Stomach (tissue), 8 donors: ENCODE measurements at regions not wholly inside any gene's neighbourhood (a gene's known extent, or its start where the extent isn't known, plus 50 kb on each side); places are given as distances from the start of the nearest gene placed in this dataset.

Experiments used
- DNase-seq, 2 donors: peaks; one replicate each; pipeline versions ENCODE4 v3.0.0 to v3.0.0-alpha.2; 2013 to 2019
- H3K27ac ChIP-seq, 5 donors: fragments of 200-600 bp in 4 of 5; sonication (generic) in 4 of 5; one replicate each; pipeline ENCODE4 v1.5.1; 2013 to 2019; ENCODE audit warnings: mild to moderate bottlenecking in 1 of 5, moderate library complexity in 1 of 5
- H3K27me3 ChIP-seq, 3 donors: fragments of 200-600 bp; sonication (generic); one replicate each; pipeline ENCODE4 v1.5.1; 2017 to 2019; ENCODE audit warnings: mixed run types in 1 of 3
- H3K36me3 ChIP-seq, 4 donors: fragments of 200-600 bp; sonication (generic); 1 replicate in 3 of 4; 2 replicates in 1 of 4; pipeline ENCODE4 v1.5.1; 2016 to 2019
- H3K4me1 ChIP-seq, 4 donors: fragments of 200-600 bp; sonication (generic); one replicate each; pipeline ENCODE4 v1.5.1; 2016 to 2019
- H3K4me3 ChIP-seq, 4 donors: fragments of 200-600 bp; sonication (generic) in 3 of 4; one replicate each; pipeline ENCODE4 v1.5.1; 2016 to 2019; ENCODE audit warnings: mild to moderate bottlenecking in 1 of 4
- H3K9me3 ChIP-seq, 4 donors: fragments of 200-600 bp; sonication (generic); one replicate each; pipeline ENCODE4 v1.5.1; 2016 to 2019
- EP300 ChIP-seq: sonication (generic); formaldehyde crosslinking; IDR thresholded peaks from one replicate; pipeline ENCODE4 v1.6.1; 2017; ENCODE audit warnings: antibody characterized with exemption
- POLR2A ChIP-seq, 4 donors: fragments of 450-650 bp; IDR thresholded peaks; one replicate each; pipeline ENCODE4 v1.6.1; 2016; ENCODE audit warnings: antibody characterized with exemption in 4 of 4, control low read depth in 2 of 4, mild to moderate bottlenecking in 1 of 4, moderate library complexity in 1 of 4
- POLR2AphosphoS5 ChIP-seq, 3 donors: sonication (generic); formaldehyde crosslinking; IDR thresholded peaks; one replicate each; pipeline ENCODE4 v1.6.1; 2016; ENCODE audit warnings: antibody characterized with exemption in 3 of 3
- WGBS, 5 donors: extraction: QIAGEN DNeasy Blood & Tissue Kit in 3 of 5; methylation state at CpG; one replicate each; pipeline versions ENCODE4 v1.1.5 to v1.1.7; 2013 to 2018; 5-methylcytosine and 5-hydroxymethylcytosine counted together
- intact Hi-C: fragments of 100-400 bp; cut with DNase I; formaldehyde crosslinking; loops from one replicate; pipeline ENCODE4 v1.15.1; 2023; ENCODE audit warnings: low total_unique reads
- TF ChIP-seq, protein P1 (sequence below), 7 experiments: fragments of 450-650 bp in 4 of 7; fragments of 200-600 bp in 3 of 7; sonication (generic) in 3 of 7; IDR thresholded peaks; one replicate each; pipeline ENCODE4 v1.5.1; 2016 to 2019; ENCODE audit warnings: antibody characterized with exemption in 7 of 7, control low read depth in 2 of 7, mild to moderate bottlenecking in 1 of 7
- donor health status: healthy with polysubstance abuse.
- donor health status: Bipolar disorder and iron deficiency.
- donor health status: healthy.

DNA sequence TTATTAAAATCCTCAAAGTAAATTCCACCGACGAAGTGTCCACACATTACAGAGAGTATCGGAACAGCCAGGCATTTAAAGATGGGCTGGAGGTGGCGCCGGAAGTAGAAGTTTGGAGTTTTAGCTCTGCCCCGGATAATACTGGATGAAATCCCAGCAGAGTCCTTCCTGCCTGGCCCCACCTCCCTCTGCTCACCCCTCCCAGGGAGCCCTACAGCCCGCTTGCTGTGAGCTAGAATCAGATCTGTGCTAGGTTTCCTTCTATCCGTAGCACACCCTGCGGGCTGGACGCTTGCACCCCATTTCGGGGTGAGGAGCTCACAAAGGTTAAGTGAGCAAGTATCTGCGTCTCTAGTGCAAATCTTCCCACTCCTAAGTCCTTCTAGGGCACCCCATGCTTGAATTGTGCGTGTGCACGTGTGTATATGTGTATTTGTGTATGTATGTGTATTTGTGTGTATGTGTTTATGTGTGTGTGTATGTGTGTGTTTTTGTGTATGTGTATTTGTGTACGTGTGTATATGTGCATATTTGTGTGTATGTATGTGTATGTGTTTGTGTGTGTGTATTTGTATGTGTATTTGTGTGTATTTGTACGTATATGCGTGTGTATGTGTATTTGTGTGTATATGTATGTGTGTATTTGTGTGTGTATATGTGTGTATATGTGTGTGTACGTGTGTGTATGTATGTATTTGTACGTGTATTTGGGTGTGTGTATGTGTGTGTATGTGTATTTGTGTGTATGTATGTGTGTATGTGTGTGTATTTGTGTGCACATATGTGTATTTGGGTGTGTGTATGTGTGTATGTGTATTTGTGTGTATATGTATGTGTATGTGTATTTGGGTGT is 61.4 kb downstream of the HAPSTR1 start:
- Histone ChIP-seq H3K27ac (no peak overlapping the region), H3K4me3 (no peak overlapping the region), H3K36me3 (no peaks in the 10 kb centered on the region), H3K9me3 (no peaks in the 10 kb centered on the region), H3K4me1 (no peaks in the 10 kb centered on the region), H3K27me3 (peaks cover 0 to 35% (median 4%) of the 10 kb centered on the region in 3 donors)
- WGBS, 5 donors: 76 to 90% (median 83%) methylated on average over 19 of the region's 19 CpGs
- no peak for DNase-seq
- no peak for TF ChIP-seq EP300
- intact Hi-C loops: no loop called here

DNA sequence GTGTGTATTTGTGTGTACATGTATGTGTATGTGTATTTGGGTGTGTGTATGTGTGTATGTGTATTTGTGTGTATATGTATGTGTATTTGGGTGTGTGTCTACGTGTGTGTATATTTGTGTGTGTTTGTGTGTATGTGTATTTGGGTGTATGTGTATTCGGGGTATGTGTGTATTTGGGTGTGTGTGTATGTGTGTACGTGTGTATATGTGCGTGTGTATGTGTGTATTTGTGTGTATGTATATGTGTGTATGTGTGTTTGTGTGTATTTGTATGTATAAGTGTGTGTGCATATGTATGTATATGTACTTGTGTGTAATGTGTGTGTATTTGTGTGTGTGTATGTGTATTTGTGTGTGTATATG is 62.0 kb downstream of the HAPSTR1 start:
- peaks cover 0 to 41% (median 4%) of the 10 kb centered on the region in 3 donors for H3K27me3 ChIP-seq
- no peaks in the 10 kb centered on the region for H3K4me1 ChIP-seq
- H3K36me3 ChIP-seq: no peaks in the 10 kb centered on the region
- intact Hi-C loops: no loop called here
- 69 to 93% (median 88%) methylated on average over 4 of the region's 4 CpGs for WGBS, 5 donors
- TF ChIP-seq EP300 (no peak), POLR2A (IDR thresholded peaks at IDR 0.05) (no peak), POLR2AphosphoS5 (IDR thresholded peaks at IDR 0.05) (no peak)
- TF ChIP-seq, protein P1, sequence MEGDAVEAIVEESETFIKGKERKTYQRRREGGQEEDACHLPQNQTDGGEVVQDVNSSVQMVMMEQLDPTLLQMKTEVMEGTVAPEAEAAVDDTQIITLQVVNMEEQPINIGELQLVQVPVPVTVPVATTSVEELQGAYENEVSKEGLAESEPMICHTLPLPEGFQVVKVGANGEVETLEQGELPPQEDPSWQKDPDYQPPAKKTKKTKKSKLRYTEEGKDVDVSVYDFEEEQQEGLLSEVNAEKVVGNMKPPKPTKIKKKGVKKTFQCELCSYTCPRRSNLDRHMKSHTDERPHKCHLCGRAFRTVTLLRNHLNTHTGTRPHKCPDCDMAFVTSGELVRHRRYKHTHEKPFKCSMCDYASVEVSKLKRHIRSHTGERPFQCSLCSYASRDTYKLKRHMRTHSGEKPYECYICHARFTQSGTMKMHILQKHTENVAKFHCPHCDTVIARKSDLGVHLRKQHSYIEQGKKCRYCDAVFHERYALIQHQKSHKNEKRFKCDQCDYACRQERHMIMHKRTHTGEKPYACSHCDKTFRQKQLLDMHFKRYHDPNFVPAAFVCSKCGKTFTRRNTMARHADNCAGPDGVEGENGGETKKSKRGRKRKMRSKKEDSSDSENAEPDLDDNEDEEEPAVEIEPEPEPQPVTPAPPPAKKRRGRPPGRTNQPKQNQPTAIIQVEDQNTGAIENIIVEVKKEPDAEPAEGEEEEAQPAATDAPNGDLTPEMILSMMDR (IDR thresholded peaks at IDR 0.05): no peak
- no peak for DNase-seq
- H3K9me3 ChIP-seq: no peaks in the 10 kb centered on the region
- H3K27ac ChIP-seq: no peak overlapping the region
- no peak overlapping the region for H3K4me3 ChIP-seq

DNA sequence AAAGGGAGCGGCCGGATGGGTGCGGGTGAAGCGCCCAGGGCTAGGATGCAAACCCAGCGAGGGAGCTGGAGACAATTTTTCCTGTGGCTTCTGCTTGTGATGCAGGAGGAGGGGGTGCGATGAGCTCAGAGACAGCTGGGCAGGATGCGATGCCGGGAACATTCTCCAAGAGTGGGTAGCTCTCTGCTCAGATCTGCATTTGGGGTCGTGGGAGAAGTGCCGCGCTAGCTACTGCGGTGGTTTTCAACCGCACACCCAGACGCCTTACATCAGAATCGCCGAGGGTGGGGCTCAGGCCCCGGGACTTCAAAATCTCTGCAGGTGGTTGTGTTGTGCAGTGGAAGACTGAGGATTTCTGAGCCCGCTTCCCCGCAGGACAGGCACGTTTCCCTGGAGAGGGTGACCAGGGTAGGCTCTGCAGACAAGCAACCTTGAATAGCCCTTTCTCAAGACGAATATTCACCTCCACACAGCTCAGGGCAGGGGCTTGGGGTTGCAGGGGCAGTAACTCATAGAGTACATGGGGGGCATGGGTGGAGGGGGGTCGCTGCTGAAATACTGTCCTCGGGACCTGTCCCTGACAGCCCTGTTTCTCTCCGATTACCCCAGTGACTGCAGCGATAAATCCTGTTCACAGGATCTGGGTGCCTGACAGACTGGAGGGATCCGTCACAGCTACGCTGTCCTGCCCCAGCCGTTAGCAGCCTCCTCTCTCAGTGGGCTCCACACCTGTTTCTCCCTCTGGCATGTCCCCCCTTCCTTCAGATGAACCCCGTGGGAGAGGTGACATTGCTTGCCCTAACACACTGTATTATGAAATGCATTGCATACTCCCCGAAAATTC is 63.3 kb downstream of the HAPSTR1 start:
- peaks cover 0 to under 1% (median 0%) of the 10 kb centered on the region in 4 donors for H3K4me1 ChIP-seq
- 50 to 59% (median 54%) methylated on average over 29 to 30 of the region's 30 CpGs for WGBS, 5 donors
- H3K27me3 ChIP-seq: peaks cover 0 to 52% (median 4%) of the 10 kb centered on the region in 3 donors
- H3K36me3 ChIP-seq: no peaks in the 10 kb centered on the region
- TF ChIP-seq, protein P1 (IDR thresholded peaks at IDR 0.05): no peak
- TF ChIP-seq POLR2A (IDR thresholded peaks at IDR 0.05) (no peak), POLR2AphosphoS5 (IDR thresholded peaks at IDR 0.05) (no peak), EP300 (no peak)
- no peak overlapping the region for H3K4me3 ChIP-seq
- intact Hi-C loops: no loop called here
- no peaks in the 10 kb centered on the region for H3K9me3 ChIP-seq
- no peak for DNase-seq
- H3K27ac ChIP-seq: no peak overlapping the region

DNA sequence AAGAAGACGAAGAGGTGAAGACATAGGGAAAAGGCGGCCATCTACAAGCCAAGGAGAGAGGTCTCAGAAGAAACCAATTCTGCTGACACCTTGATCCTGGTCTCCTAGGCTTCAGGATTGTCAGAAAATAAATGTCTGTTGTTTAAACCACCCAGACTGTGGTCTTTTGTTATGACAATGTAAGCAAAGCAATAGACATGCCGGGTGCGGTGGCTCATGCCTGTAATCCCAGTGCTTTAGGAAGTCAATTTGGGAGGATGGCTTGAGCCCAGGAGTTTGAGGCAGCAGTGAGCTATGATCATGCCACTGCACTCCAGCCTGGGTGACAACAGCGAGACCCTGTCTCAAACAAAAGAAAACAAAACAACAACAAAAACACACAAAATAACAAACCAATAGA is 64.4 kb downstream of the HAPSTR1 start:
- intact Hi-C loops: no loop called here
- Histone ChIP-seq H3K4me3 (no peak overlapping the region), H3K36me3 (no peaks in the 10 kb centered on the region), H3K27me3 (peaks cover 0 to 58% (median 4%) of the 10 kb centered on the region in 3 donors), H3K4me1 (peaks cover 0 to 7% (median 2%) of the 10 kb centered on the region in 4 donors), H3K27ac (no peak overlapping the region), H3K9me3 (no peaks in the 10 kb centered on the region)
- TF ChIP-seq POLR2A (IDR thresholded peaks at IDR 0.05) (no peak), EP300 (no peak), POLR2AphosphoS5 (IDR thresholded peaks at IDR 0.05) (no peak)
- TF ChIP-seq, protein P1 (IDR thresholded peaks at IDR 0.05): no peak
- DNase-seq: no peak
- WGBS, 5 donors: 69 to 85% (median 78%) methylated on average over 5 of the region's 5 CpGs
